GM13976 (cell line): ENCODE measurements at regions not wholly inside any gene's neighbourhood (a gene's known extent, or its start where the extent isn't known, plus 50 kb on each side); places are given as distances from the start of the nearest gene placed in this dataset.
A peak's percentile ranks its signal among the peaks of the same experiment; 100 is the strongest.

Experiments
- DNase-seq: peaks from one replicate; pipeline ENCODE4 v3.0.0; 2012; ENCODE audit warnings: low spot score
- CTCF ChIP-seq: IDR thresholded peaks from 2 replicates; pipeline ENCODE4 v1.5.1; 2012; ENCODE audit warnings: borderline replicate concordance, mild to moderate bottlenecking; ENCODE audit not compliant: insufficient read depth; ENCODE audit errors: extremely low read depth, missing control alignments, control extremely low read depth
- in situ Hi-C: fragments of 300-500 bp; cut with MboI; formaldehyde crosslinking; loops from one replicate; pipeline ENCODE4 v1.12.0; 2022; ENCODE audit warnings: low sequenced_read_pairs, mixed read lengths, inconsistent platforms; ENCODE audit not compliant: unreplicated experiment

GRCh38 chr10:51004776-51005175 is 69.5 kb upstream of the PRKG1 start:
- in situ Hi-C loops: no loop called here
- DNase-seq: no peak
- no peak for TF ChIP-seq CTCF

GRCh38 chr10:51005551-51005950 is 68.7 kb upstream of the PRKG1 start:
- no peak for TF ChIP-seq CTCF
- in situ Hi-C loops: no loop called here
- no peak for DNase-seq

GRCh38 chr10:51006686-51007085 is 67.6 kb upstream of the PRKG1 start:
- TF ChIP-seq CTCF: no peak
- in situ Hi-C loops: no loop called here
- DNase-seq: no peak

- TF ChIP-seq CTCF: no peak
These were observed 66.5 kb upstream of the PRKG1 start for GRCh38 chr10:51007781-51008180.

GRCh38 chr10:51008346-51008745 is 65.9 kb upstream of the PRKG1 start:
- no peak for DNase-seq
- no peak for TF ChIP-seq CTCF
- in situ Hi-C loops: no loop called here

More at GRCh38 chr10:51007781-51008180, 66.5 kb upstream of the PRKG1 start:
- in situ Hi-C loops: no loop called here
- DNase-seq: no peak

- peak; percentile 57 for TF ChIP-seq CTCF
- DNase-seq: peak; percentile 28
- in situ Hi-C loops: no loop called here
These were observed 63.3 kb upstream of the PRKG1 start for GRCh38 chr10:51010977-51011376.

GRCh38 chr10:51012073-51012472 is 62.2 kb upstream of the PRKG1 start:
- in situ Hi-C loops: no loop called here
- TF ChIP-seq CTCF: no peak

More at GRCh38 chr10:51012073-51012472, 62.2 kb upstream of the PRKG1 start:
- no peak for DNase-seq
